Gastrocnemius medialis (tissue), 4 donors: ENCODE measurements at regions not wholly inside any gene's neighbourhood (a gene's known extent, or its start where the extent isn't known, plus 50 kb on each side); places are given as distances from the start of the nearest gene placed in this dataset.

Experiments
- ATAC-seq, 2 donors: fragments of 150-250 bp; one replicate each; pipeline ENCODE4 v1.9.1; 2016
- DNase-seq, 2 donors: peaks; one replicate each; pipeline ENCODE4 v3.0.0-alpha.2; 2019
- H3K27ac ChIP-seq, 4 donors: fragments of 200-600 bp; sonication (generic); 1 replicate in 1 of 4; 2 replicates in 3 of 4; pipeline ENCODE4 v1.5.1; 2016 to 2018; ENCODE audit warnings: mild to moderate bottlenecking in 2 of 4, moderate library complexity in 1 of 4
- H3K27me3 ChIP-seq, 3 donors: fragments of 200-600 bp; sonication (generic) in 2 of 3; 1 replicate in 1 of 3; 2 replicates in 2 of 3; pipeline versions ENCODE4 v1.5.1 to v1.6.0; 2016 to 2019; ENCODE audit warnings: mild to moderate bottlenecking in 1 of 3, moderate library complexity in 1 of 3
- H3K36me3 ChIP-seq, 2 donors: fragments of 200-600 bp; sonication (generic) in 1 of 2; one replicate each; pipeline ENCODE4 v1.5.1; 2017 to 2018
- H3K4me1 ChIP-seq, 2 donors: fragments of 200-600 bp; sonication (generic) in 1 of 2; one replicate each; pipeline ENCODE4 v1.5.1; 2016 to 2017; ENCODE audit warnings: mild to moderate bottlenecking in 2 of 2
- H3K4me3 ChIP-seq, 4 donors: fragments of 200-600 bp; sonication (generic) in 3 of 4; 1 replicate in 1 of 4; 2 replicates in 3 of 4; pipeline ENCODE4 v1.5.1; 2016 to 2019; ENCODE audit warnings: mild to moderate bottlenecking in 2 of 4
- H3K9me3 ChIP-seq, 3 donors: fragments of 200-600 bp; sonication (generic) in 2 of 3; 1 replicate in 1 of 3; 2 replicates in 2 of 3; pipeline ENCODE4 v1.5.1; 2016 to 2019
- POLR2A ChIP-seq, 2 donors: fragments of 450-650 bp; IDR thresholded peaks; one replicate each; pipeline ENCODE4 v1.6.1; 2017; ENCODE audit warnings: antibody characterized with exemption in 2 of 2, mild to moderate bottlenecking in 2 of 2, moderate library complexity in 2 of 2
- in situ Hi-C, 4 donors: fragments of 200-750 bp; cut with MboI; loops; one replicate each; pipeline versions ENCODE4 v1.15.0 to v1.8.0; 2017; ENCODE audit warnings: low sequenced_read_pairs in 4 of 4
- intact Hi-C: fragments of 100-400 bp; cut with DNase I; formaldehyde crosslinking; loops from one replicate; pipeline ENCODE4 v1.15.1; 2023; ENCODE audit warnings: low total_unique reads
- TF ChIP-seq, protein P1 (sequence below), 5 experiments: fragments of 450-650 bp in 3 of 5; fragments of 200-600 bp in 2 of 5; sonication (generic) in 2 of 5; IDR thresholded peaks in 4 of 5; conservative IDR thresholded peaks in 1 of 5; 1 replicate in 4 of 5; 2 replicates in 1 of 5; pipeline ENCODE4 v1.5.1; 2016 to 2019; ENCODE audit warnings: antibody characterized with exemption in 5 of 5, mild to moderate bottlenecking in 3 of 5, moderate library complexity in 3 of 5

DNA sequence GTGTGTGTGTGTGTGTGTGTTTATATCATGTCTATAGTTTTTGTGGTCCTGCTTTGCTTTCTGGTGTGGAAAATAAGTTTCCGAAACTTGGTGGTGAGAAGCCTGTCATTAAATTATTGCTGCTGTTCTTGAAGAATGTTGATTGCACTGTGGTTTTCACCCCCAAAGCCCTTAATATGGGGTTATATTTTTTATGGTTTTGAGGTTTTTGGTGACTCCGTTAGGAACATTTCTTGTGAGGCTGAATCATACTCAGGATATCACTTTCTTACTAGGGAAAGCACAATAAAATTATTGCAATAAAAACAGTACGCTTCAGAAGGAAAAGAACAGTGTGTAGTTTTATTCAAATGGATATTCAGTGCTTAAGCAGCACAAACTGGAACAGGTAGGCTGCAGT, 539.1 kb upstream of the MAGEB18 start:
- intact Hi-C loops: no loop called here
- in situ Hi-C loops: no loop called here
- no peak for TF ChIP-seq POLR2A (IDR thresholded peaks at IDR 0.05)
- TF ChIP-seq, protein P1, sequence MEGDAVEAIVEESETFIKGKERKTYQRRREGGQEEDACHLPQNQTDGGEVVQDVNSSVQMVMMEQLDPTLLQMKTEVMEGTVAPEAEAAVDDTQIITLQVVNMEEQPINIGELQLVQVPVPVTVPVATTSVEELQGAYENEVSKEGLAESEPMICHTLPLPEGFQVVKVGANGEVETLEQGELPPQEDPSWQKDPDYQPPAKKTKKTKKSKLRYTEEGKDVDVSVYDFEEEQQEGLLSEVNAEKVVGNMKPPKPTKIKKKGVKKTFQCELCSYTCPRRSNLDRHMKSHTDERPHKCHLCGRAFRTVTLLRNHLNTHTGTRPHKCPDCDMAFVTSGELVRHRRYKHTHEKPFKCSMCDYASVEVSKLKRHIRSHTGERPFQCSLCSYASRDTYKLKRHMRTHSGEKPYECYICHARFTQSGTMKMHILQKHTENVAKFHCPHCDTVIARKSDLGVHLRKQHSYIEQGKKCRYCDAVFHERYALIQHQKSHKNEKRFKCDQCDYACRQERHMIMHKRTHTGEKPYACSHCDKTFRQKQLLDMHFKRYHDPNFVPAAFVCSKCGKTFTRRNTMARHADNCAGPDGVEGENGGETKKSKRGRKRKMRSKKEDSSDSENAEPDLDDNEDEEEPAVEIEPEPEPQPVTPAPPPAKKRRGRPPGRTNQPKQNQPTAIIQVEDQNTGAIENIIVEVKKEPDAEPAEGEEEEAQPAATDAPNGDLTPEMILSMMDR (IDR thresholded peaks at IDR 0.05 in 4 of 5, conservative IDR thresholded peaks at IDR 0.05 in 1 of 5): no peak
- Histone ChIP-seq H3K4me1 (no peaks in the 10 kb centered on the region), H3K27me3 (no peaks in the 10 kb centered on the region), H3K27ac (no peak overlapping the region), H3K9me3 (no peaks in the 10 kb centered on the region), H3K36me3 (no peaks in the 10 kb centered on the region), H3K4me3 (no peak overlapping the region)
- DNase-seq (no peak), ATAC-seq (no peak)

DNA sequence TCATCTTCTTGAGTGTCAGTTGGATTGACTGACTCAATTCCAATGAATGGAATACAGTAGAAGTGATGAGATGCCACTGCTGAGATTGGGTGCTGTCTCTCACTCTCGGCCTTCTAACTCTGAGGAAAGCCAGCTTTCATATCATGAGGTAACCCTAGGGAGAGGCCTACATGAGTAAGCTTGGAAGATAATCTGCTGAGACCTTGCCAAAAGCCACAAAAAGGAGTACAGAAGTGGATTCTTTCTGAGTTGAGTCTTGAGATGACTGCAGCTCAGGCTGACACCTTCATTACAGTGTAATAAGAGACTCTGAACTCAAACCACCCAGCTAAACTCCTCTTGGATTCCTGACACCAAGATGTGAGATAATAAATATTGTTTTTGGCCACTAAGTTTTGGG, 537.4 kb upstream of the MAGEB18 start:
- TF ChIP-seq, protein P1 (IDR thresholded peaks at IDR 0.05 in 4 of 5, conservative IDR thresholded peaks at IDR 0.05 in 1 of 5): no peak
- no peak for TF ChIP-seq POLR2A (IDR thresholded peaks at IDR 0.05)
- DNase-seq: no peak
- H3K36me3 ChIP-seq: no peaks in the 10 kb centered on the region
- no peaks in the 10 kb centered on the region for H3K9me3 ChIP-seq
- no peaks in the 10 kb centered on the region for H3K27me3 ChIP-seq
- no peak overlapping the region for H3K4me3 ChIP-seq
- no peaks in the 10 kb centered on the region for H3K4me1 ChIP-seq
- in situ Hi-C loops: no loop called here
- intact Hi-C loops: no loop called here
- no peak for ATAC-seq
- no peak overlapping the region for H3K27ac ChIP-seq

DNA sequence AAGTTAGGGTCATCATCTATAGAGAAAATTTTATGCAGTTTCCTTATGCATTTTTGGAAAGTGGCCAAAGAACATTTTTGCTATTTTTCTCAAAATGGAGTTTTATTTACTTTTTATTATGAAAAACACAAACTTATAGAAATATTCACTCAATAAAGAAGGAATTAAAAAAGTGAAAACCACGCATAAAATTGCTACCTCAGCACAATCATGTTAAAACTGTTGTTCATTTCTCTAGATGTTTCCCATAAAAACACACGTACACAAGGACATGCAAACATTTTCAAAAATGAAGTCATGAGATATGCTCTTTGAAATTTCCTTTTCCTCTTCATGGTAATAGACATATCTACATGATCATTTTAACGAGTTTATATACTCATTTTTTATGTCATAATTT, 536.8 kb upstream of the MAGEB18 start:
- intact Hi-C loops (no loop called here), in situ Hi-C loops (no loop called here)
- Histone ChIP-seq H3K27me3 (no peaks in the 10 kb centered on the region), H3K4me3 (no peak overlapping the region), H3K9me3 (no peaks in the 10 kb centered on the region), H3K27ac (no peak overlapping the region), H3K36me3 (no peaks in the 10 kb centered on the region), H3K4me1 (no peaks in the 10 kb centered on the region)
- no peak for ATAC-seq
- no peak for DNase-seq
- TF ChIP-seq, protein P1 (IDR thresholded peaks at IDR 0.05 in 4 of 5, conservative IDR thresholded peaks at IDR 0.05 in 1 of 5): no peak
- TF ChIP-seq POLR2A (IDR thresholded peaks at IDR 0.05): no peak

DNA sequence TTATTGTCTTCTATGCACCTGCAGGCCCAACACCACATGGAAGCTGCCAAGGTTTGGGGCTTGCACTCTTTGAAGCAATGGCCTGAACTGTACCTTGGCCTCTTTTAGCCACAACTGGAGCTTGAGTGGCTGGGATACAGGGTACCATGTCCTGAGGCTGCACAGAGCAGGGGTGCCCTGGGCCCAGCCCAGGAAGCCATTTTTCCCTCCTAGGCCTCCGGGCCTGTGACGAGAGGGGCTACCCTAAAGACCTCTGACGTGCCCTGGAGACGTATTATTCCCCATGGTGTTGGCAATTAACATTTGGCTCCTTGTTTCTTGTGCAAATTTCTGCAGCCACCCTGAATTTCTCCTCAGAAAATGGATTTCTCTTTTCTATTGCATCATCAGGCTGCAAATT, 519.9 kb upstream of the MAGEB18 start:
- no peak for ATAC-seq
- no peak overlapping the region for H3K27ac ChIP-seq
- H3K9me3 ChIP-seq: no peaks in the 10 kb centered on the region
- H3K4me1 ChIP-seq: no peaks in the 10 kb centered on the region
- no peaks in the 10 kb centered on the region for H3K36me3 ChIP-seq
- DNase-seq: no peak
- H3K27me3 ChIP-seq: no peaks in the 10 kb centered on the region
- intact Hi-C loops (no loop called here), in situ Hi-C loops (no loop called here)
- H3K4me3 ChIP-seq: no peak overlapping the region
- TF ChIP-seq, protein P1 (IDR thresholded peaks at IDR 0.05 in 4 of 5, conservative IDR thresholded peaks at IDR 0.05 in 1 of 5): no peak
- TF ChIP-seq POLR2A (IDR thresholded peaks at IDR 0.05): no peak

DNA sequence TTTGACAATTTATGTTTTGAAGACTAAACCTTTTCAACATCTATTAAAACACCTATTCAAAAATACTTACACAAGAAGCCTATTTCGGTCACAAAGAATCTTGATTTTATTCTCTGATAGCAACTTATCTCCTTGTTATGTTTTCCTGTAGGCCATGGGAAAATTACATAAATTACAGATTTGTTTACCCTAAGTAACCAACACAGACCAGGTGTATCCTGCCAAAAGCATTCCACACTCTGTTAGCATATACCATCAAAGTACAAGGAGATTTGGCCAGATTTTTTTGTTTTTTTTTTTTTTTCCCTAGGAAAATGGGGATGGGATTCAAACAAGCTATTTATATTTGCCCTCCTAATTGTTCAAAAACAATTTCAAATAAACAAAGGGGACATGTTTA, 497.9 kb upstream of the MAGEB18 start:
- ATAC-seq (no peak), DNase-seq (no peak)
- TF ChIP-seq, protein P1 (IDR thresholded peaks at IDR 0.05 in 4 of 5, conservative IDR thresholded peaks at IDR 0.05 in 1 of 5): no peak
- no peak for TF ChIP-seq POLR2A (IDR thresholded peaks at IDR 0.05)
- intact Hi-C loops (no loop called here), in situ Hi-C loops (loop anchor here in 1 of 4 donors (25.0 kb wide), 1 partner anchor 103 kb away; no protein-coding TSS in a partner anchor)
- Histone ChIP-seq H3K27me3 (no peaks in the 10 kb centered on the region), H3K4me1 (no peaks in the 10 kb centered on the region), H3K36me3 (no peaks in the 10 kb centered on the region), H3K27ac (no peak overlapping the region), H3K9me3 (no peaks in the 10 kb centered on the region), H3K4me3 (no peak overlapping the region)
